ENCODE measurements at regions not wholly inside any gene's neighbourhood (a gene's known extent, or its start where the extent isn't known, plus 50 kb on each side); places are given as distances from the start of the nearest gene placed in this dataset.

DNA sequence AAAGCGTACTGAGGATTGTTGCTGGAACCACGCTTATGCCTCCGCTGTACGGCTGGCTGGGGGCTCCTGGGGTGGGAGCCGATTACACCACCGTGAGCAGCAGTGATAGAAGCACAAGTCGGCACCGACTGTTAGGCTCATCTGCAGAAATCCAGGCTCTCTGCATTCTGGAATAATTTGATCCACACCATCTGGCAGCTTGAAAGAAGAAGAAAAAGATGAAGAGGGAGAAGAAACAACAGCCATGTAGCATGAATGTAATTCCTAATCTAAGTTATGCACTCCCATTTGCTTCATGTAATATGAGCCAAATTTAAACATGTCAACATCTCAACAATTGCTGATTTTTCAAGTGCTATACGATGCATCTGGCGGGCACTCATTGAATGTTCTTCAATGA lies 84.6 kb upstream of the DHX15 start:
- no peak overlapping the region for H3K27ac ChIP-seq
- TF ChIP-seq, protein P1, sequence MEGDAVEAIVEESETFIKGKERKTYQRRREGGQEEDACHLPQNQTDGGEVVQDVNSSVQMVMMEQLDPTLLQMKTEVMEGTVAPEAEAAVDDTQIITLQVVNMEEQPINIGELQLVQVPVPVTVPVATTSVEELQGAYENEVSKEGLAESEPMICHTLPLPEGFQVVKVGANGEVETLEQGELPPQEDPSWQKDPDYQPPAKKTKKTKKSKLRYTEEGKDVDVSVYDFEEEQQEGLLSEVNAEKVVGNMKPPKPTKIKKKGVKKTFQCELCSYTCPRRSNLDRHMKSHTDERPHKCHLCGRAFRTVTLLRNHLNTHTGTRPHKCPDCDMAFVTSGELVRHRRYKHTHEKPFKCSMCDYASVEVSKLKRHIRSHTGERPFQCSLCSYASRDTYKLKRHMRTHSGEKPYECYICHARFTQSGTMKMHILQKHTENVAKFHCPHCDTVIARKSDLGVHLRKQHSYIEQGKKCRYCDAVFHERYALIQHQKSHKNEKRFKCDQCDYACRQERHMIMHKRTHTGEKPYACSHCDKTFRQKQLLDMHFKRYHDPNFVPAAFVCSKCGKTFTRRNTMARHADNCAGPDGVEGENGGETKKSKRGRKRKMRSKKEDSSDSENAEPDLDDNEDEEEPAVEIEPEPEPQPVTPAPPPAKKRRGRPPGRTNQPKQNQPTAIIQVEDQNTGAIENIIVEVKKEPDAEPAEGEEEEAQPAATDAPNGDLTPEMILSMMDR (conservative IDR thresholded peaks at IDR 0.05): no peak

DNA sequence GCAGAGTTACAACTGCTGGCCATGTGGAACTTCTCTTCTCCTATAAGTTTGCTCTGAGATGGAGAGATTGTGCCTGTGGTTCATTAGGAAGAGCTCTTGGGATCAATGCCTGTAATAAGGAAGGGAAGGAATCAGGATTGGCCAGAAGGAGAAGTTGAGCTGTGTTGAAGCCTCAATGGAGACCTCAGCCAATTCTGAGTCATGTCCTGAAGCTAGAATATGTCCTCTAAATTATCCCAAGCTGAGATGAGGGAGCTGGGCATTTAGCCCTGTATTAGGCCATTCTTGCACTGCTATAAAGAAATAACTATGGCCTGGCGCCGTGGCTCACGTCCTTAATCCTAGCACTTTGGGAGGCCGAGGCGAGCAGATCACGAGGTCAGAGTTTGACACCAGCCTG lies 85.4 kb upstream of the DHX15 start:
- TF ChIP-seq, protein P1 (conservative IDR thresholded peaks at IDR 0.05): no peak
- no peak overlapping the region for H3K27ac ChIP-seq

DNA sequence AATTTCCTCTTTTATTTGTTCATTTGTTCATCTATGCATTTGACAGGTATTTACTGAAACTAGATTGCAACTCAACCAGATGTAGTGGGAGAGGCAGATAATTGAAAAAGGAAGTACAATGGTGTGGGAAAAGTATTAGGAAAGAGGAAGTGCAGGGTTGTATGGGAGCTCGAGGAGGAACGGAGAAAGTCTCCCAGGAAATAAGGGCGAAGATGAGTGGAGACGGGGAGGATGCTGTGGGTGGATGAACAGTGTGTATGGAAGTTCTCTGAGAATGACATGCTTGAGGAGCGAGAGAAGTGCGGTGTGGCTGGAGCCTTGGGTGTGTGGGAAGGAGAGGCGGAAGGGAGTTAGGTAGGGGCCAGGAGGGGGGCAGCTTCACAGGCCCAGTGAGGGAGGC lies 87.5 kb upstream of the DHX15 start:
- TF ChIP-seq, protein P1 (conservative IDR thresholded peaks at IDR 0.05): no peak
- H3K27ac ChIP-seq: no peak overlapping the region

DNA sequence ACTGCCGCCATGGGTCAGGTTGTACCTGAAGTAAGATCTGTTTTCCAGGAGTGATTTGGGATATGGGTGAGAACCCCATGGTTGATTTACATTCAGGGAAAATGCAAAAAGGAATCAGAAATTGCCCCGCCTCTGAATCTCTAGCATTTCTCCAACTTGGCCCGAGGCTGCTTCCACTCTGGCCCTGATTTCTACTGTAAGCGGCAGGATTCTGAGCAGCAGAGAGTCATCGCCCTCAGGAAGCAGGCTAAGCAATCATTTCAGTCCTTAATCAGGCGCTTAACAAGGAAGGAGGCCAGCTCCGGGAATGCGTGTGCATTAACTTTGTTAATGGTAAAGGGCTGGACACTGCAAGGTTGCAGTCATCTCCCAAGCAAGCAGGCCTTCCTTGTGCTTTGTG lies 88.5 kb upstream of the DHX15 start:
- no peak overlapping the region for H3K27ac ChIP-seq
- TF ChIP-seq, protein P1 (conservative IDR thresholded peaks at IDR 0.05): no peak

DNA sequence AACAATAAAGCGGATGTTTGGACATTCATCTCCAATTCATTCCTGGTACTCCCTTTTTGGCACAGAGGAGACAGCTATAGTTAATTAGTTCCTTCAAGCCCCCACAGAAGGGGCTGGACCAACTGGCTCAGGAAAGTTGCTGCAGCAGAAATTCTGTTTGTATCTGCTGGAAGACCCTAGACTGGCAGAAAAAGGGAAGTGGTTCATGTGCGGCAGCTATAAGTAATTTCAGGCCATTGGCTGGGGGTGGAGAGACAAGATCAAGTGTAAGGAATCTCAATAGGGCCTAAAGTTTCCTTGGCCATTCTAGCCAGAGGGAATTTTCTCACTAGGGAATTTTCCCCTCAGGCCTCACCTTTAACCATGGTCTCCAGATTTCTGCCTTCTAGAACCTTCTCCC lies 89.9 kb upstream of the DHX15 start:
- TF ChIP-seq, protein P1 (conservative IDR thresholded peaks at IDR 0.05): no peak

DNA sequence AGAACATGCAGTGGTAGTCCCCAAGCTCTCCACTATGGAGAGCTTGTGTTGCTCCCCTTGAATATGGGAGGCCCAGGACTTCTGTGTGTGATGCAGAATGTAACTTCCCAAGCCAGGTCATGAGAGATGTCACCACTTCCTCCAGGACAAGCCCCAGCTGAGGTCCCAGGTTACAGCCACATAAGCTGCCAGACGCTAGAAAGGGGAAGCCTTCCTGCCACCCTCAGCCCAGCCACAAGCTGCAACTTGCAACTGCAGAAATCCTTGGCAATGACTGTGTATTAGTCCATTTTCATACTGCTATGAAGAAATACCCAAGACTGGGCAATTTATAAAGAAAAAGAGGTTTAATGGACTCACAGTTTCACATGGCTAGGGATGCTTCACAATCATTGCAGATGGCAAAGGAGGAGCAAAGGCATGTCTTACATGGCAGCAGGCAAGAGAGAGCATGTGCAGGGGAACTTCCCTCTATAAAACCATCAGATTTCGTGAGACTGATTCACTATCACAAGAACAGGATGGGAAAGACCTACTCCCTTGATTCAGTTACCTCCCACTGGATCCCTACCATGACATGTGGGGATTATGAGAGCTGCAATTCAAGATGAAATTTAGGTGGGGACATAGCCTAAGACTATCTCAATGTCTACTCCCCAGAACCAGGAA lies 91.5 kb upstream of the DHX15 start:
- TF ChIP-seq, protein P1 (conservative IDR thresholded peaks at IDR 0.05): no peak
- H3K27ac ChIP-seq: no peak overlapping the region

More for the DNA sequence above, 89.9 kb upstream of the DHX15 start:
- H3K27ac ChIP-seq: no peak overlapping the region

DNA sequence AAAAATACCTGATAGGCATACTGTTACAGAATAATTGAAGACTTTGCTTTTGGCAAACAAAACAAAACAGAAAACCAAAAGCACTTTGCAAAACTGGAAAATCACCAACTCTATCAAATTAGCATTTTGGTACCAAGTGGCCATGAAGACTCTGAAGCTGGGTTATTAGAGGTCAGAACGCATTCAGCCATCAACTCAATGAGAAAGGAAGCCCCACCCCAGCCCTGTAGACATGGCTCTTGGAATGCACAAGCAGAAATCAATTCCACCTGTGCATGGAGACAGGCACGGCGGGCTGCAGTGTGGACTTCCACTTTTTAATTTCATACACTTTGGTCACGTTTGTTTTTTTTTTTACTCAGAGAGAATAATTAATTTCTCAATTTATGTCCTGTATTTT lies 93.6 kb upstream of the DHX15 start:
- TF ChIP-seq, protein P1 (conservative IDR thresholded peaks at IDR 0.05): no peak
- H3K27ac ChIP-seq: no peak overlapping the region
